ENCODE measurements at regions not wholly inside any gene's neighbourhood (a gene's known extent, or its start where the extent isn't known, plus 50 kb on each side); places are given as distances from the start of the nearest gene placed in this dataset. TPM values are rescaled to one million over a fixed set of nuclear protein-coding genes. Genes with fewer than 3 reads are reported as not detected.

DNA sequence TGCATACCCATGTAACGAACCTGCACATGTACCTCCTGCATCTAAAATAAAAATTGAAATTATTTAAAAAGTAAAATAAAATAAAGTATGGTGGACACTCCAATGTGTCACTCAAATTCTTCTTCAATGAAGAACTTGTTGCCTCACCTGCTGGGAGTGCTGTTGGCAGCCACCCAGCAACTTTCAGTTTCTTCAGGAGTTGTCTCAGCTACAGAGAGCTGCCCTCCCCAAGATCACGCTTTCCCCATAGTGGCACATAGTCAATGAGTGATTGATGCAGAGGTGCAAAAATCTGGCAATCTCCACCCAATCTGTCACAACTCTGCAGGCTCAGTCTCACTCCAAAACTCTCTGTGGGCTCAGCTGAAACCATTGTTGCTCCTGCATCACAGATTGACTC, 92.3 kb upstream of the C11orf87 start:
- DNase-seq (ENCODE audit: low spot score in 2 of 2) (no peak), FAIRE-seq (no peak)

DNA sequence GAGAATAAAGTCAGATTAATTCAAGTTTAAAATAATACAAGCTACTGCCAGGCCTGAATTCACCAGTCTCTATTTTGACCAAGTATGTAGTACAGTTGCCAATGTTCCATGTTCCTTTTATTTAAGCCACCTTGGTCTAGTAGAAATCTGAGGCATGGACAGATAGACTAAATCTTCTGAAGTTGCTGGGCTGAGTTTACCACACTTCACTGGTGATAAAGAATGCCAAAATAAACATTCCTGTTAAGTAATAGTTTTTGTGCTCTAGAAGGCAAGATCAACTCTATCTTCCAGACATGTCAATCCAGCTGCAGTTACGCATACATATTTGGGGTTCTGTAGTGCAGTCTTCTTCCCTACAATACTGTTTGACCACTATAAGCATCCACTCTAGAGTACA, 83.9 kb upstream of the C11orf87 start:
- FAIRE-seq (no peak), DNase-seq (ENCODE audit: low spot score in 2 of 2) (no peak)

DNA sequence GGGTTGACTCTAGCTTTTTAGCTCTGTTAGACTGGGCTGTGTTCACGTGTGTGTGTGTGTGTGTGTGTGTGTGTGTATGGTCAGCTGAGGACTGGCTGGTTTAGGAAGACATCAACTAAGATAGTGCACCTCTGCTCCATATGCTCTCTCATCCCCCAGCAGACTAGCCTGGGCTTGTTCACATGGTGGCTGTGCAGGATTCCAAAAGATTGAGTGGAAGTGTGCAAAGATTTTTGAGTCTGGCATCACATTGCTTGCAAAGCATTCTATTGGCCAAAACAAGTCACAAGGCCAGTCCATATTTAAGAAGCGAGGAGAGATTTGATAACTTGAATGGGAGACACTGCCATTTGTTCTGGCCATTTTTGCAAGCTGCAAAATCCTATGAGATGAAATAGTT, 79.7 kb upstream of the C11orf87 start:
- no peak for FAIRE-seq
- no peak for DNase-seq (ENCODE audit: low spot score in 2 of 2)

DNA sequence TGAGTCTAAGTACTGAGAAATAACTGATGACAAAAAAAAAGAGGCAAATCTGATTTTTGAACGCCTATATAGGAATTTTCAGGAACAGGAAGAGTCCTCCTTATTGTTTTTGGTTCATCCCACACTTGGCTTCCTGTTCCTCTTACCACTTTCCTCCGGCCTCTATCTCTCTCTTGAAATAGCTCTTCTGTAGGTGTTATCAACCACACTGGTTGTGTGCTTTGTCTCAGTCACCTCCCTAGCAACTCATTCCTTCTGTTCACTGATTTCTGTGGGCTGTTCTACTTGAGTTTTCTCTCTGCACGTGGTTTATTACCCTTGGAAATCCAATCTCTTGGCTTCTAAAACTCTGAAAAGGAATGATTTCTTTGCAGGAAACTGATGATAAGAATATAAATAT, 78.7 kb upstream of the C11orf87 start:
- no peak for FAIRE-seq
- DNase-seq (ENCODE audit: low spot score in 2 of 2), result no peak

DNA sequence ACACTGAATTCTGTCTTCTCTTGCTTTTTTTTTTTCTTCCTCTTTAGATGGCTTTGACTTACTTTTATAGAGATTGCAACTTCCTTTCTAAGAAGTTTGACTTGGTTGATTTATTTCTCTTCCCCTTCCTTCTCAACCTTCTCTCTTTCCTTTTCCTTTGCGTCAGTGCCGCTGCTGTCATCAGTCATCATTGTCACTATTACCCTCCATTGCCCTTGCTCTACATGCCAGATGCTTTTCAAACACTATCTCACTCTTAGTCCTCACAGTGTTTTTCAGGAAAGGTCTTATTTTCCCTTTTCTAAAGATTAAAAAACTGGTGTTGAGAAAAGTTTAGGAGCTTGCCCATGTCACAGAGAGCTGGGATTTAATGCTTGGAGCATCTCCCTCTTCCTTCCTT, 74.7 kb upstream of the C11orf87 start:
- FAIRE-seq (no peak), DNase-seq (ENCODE audit: low spot score in 2 of 2) (no peak)

DNA sequence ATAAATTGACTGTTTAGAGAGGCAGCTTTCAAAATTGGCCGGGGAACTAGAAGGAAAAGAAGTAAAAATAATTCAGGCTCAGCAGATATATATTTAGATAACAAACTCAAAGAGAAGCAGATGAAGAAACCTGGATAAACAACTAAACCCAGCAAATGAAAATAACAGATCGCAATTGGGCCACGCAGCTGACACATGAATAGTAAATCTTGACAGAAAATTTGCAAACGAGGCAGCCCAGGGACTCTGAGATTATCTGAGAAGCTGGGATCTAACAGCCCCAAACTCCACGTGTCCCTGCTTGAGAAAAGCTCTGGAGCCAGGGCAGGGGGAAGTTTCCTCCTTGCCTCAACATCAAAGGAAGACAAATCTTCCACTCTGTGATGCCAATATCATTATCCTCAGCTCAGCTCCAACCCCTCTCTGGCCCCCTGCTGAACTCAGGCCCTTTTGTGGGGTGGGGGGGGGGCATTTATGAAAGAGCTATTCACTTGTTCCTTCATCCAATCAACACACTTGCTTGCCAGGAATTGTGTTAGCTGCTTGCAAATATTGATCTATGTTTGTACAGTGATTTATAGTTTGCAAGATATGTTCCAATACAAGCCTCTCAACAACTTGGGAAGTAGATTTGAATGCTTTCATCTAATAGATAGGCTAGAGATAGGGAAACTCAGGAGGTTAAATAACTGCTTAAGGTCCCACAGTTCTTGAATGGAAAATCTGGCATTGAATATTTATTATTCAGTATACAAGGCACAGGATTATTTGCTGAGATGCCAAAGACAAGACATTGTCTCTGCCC, 72.5 kb upstream of the C11orf87 start:
- no peak for DNase-seq (ENCODE audit: low spot score in 2 of 2)
- FAIRE-seq, result no peak

DNA sequence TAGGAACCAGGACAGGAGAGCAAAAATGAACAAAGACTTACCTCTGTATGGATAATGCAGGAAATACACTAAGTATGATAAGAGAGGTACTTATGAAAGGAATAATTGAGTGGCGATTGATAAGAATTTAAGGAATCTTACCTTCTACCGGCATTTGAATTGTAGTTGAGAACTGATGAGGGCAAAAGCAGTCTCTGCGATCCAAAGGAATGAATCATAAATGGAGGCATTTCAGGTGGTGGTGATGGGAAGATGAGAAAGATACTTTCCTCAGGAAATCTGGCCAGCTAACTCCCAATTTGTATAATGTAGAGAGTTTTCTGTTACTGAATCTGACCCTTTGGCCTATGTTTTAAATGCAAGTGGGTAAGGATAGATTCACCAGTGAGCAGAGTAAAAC, 71.9 kb upstream of the C11orf87 start:
- DNase-seq (ENCODE audit: low spot score in 2 of 2) (no peak), FAIRE-seq (no peak)

DNA sequence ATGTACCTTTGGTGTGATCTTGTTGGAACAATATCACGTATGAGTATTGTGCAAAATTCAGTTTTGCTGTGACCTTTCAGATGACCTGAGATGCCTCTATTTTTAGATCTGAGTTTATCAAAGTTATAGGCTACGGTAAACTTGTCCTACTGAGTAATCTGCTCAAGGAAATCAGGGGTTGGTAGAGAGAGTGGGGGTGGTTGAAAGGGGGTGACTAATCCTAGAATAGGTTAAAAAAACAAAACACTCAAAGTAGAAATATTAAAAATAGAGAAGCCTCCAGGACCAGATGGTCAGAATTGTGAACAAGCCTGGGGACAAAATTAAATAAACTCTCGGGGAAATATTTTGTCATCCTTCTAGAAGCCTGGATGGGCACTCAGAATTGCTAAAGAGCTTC, 59.9 kb upstream of the C11orf87 start:
- no peak for FAIRE-seq
- DNase-seq (ENCODE audit: low spot score in 2 of 2), result no peak

DNA sequence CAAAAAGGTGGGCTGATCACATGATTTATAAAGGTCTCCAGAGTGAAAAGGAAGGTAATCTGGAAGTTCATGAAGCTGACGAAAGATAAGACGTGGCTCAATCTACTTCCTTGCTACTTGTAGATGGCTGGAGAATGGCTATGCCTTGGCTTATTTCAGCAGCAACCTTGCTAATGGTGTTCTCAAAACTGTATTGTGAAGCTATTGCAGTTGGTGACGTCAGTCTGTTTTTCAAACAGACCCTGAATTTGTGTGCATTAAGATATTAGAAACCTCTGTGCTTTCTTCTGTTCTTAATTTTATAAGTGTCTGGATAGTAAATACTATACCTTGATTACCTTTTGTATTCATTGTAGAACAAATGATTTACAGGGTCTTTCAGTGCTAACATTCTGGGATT, 58.3 kb upstream of the C11orf87 start:
- no peak for FAIRE-seq
- DNase-seq (ENCODE audit: low spot score in 2 of 2), result no peak

DNA sequence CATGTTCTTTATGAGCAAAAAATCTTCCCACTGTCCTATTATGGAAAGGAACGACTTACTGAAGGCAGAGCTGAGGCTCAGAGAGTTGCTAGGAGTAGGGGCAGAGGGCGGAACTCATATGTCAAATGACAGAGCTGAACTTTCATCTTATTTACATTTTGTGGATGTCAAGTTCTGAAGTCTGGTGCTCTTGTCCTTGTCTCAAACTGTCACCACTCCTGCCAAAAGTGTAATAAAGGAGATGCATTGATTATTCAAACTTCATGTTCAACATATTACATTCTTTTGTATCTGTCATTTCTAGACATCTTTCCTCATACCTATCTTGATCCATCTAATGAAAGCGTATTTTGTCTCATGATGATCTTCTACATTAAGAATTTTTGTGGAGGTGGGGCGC, 57.1 kb upstream of the C11orf87 start:
- FAIRE-seq (no peak), DNase-seq (ENCODE audit: low spot score in 2 of 2) (no peak)

DNA sequence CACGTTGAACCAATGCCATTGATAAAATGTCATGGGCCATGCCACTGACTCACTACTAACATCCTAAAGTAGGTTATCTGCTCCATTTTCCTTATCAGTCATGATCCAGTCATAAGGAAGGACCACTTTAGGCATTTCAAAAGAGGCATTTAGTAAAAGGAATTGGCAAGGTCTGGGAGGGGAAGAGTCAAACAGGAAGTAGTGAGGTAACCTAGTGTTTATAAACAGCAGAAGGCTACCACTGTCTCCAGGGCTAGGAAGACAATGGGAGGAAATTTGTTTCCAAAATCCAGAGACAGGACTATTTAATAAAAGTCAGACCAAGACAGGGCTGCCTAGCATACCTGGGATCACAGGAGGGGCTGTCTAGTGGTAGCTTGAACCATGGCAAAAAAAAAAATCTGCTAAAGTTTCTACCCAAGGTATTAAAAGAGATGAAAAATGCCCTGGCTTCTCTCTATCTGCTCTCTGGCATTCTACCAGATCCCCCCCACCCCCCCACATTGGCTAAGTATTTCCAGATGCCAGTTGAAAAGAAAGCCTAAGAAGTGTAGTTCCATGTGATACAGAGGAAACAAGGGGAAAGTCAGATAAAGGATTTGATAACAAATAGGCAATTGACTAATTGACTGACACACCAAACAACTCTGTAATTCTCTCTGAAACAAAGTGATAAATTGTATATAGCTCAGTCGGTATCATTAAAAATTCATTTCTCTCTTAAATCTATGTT, 50.4 kb upstream of the C11orf87 start:
- DNase-seq (ENCODE audit: low spot score in 2 of 2), result no peak
- no peak for FAIRE-seq

Small RNA genes lying in the stretch of these regions (small RNA-seq; reads per million reads assigned to genes)
- gene RF00157 (not detected), gene RNA5SP349 (not detected), gene RNU6-654P (not detected)
